Loucy (cell line): ENCODE measurements at regions not wholly inside any gene's neighbourhood (a gene's known extent, or its start where the extent isn't known, plus 50 kb on each side); places are given as distances from the start of the nearest gene placed in this dataset.

Experiments
- H2AFZ ChIP-seq: fragments of 200-600 bp; sonication (generic); 2 replicates; pipeline ENCODE4 v1.6.0; 2016; ENCODE audit warnings: antibody characterized with exemption, mild to moderate bottlenecking, low read length, moderate library complexity
- H3F3A ChIP-seq: fragments of 200-600 bp; 2 replicates; pipeline ENCODE4 v1.6.0; 2016; ENCODE audit warnings: antibody characterized with exemption, low read depth, mild to moderate bottlenecking
- H3K27me3 ChIP-seq: fragments of 200-600 bp; sonication (generic); 2 replicates; pipeline ENCODE4 v1.6.1; 2014; ENCODE audit warnings: low read length, mild to moderate bottlenecking; ENCODE audit not compliant: insufficient read depth, poor library complexity, severe bottlenecking
- H3K36me3 ChIP-seq: fragments of 200-600 bp; sonication (generic); 2 replicates; pipeline ENCODE4 v1.6.1; 2016; ENCODE audit warnings: low read length; ENCODE audit not compliant: insufficient read depth
- H3K4me1 ChIP-seq: fragments of 200-600 bp; sonication (generic); 2 replicates; pipeline ENCODE4 v1.5.1; 2014; ENCODE audit warnings: low read length, mild to moderate bottlenecking; ENCODE audit not compliant: insufficient read depth, poor library complexity, severe bottlenecking
- H3K4me2 ChIP-seq: fragments of 200-600 bp; sonication (generic); 2 replicates; pipeline ENCODE4 v1.6.0; 2014; ENCODE audit warnings: antibody characterized with exemption, low read length, low read depth, mild to moderate bottlenecking; ENCODE audit not compliant: poor library complexity, severe bottlenecking
- H3K4me3 ChIP-seq: fragments of 200-600 bp; sonication (generic); 2 replicates; pipeline ENCODE4 v1.5.1; 2014; ENCODE audit warnings: low read length, mild to moderate bottlenecking, mixed read lengths; ENCODE audit not compliant: poor library complexity, severe bottlenecking
- H3K79me2 ChIP-seq: fragments of 200-600 bp; sonication (generic); 2 replicates; pipeline ENCODE4 v1.6.1; 2014; ENCODE audit warnings: low read length; ENCODE audit not compliant: insufficient read depth
- H3K9ac ChIP-seq: fragments of 200-600 bp; sonication (generic); 2 replicates; pipeline ENCODE4 v1.6.0; 2014; ENCODE audit warnings: mild to moderate bottlenecking, low read depth, low read length, moderate library complexity; ENCODE audit not compliant: poor library complexity, severe bottlenecking
- H3K9me2 ChIP-seq: fragments of 200-600 bp; sonication (generic); replicated peaks from 2 replicates; pipeline ENCODE4 v1.6.1; 2016; ENCODE audit warnings: low read depth, low read length, mixed read lengths
- H3K9me3 ChIP-seq: fragments of 200-600 bp; sonication (generic); 2 replicates; pipeline ENCODE4 v1.6.1; 2014; ENCODE audit warnings: mild to moderate bottlenecking, antibody characterized with exemption, low read length, low read depth; ENCODE audit not compliant: insufficient read depth
- H4K20me1 ChIP-seq: fragments of 200-600 bp; sonication (generic); 2 replicates; pipeline ENCODE4 v1.6.0; 2014; ENCODE audit warnings: antibody characterized with exemption, low read length, mild to moderate bottlenecking; ENCODE audit not compliant: insufficient read depth, poor library complexity, severe bottlenecking
- CTCF ChIP-seq: fragments of 200-600 bp; sonication (generic); conservative IDR thresholded peaks from 2 replicates; pipeline ENCODE4 v1.5.1; 2014; ENCODE audit warnings: mild to moderate bottlenecking, antibody characterized with exemption, low read length
- EZH2phosphoT487 ChIP-seq: fragments of 200-600 bp; IDR thresholded peaks from 2 replicates; pipeline ENCODE4 v1.6.1; 2018; ENCODE audit warnings: antibody characterized with exemption, mild to moderate bottlenecking, moderate library complexity, borderline replicate concordance

GRCh38 chr6:104251651-104252050 lies 608.1 kb downstream of the HACE1 start:
- H3K4me2 ChIP-seq, result no peak overlapping the region

GRCh38 chr6:104240865-104241264 lies 618.9 kb downstream of the HACE1 start:
- H3K4me1 ChIP-seq, result no peaks in the 10 kb centered on the region
- no peak overlapping the region for H2AFZ ChIP-seq
- no peaks in the 10 kb centered on the region for H3K27me3 ChIP-seq
- H3F3A ChIP-seq, result no peaks in the 10 kb centered on the region
- TF ChIP-seq CTCF, result no peak
- no peak for TF ChIP-seq EZH2phosphoT487
- no peaks in the 10 kb centered on the region for H3K36me3 ChIP-seq
- no peak overlapping the region for H3K9ac ChIP-seq
- H3K4me3 ChIP-seq, result no peak overlapping the region
- no peaks in the 10 kb centered on the region for H4K20me1 ChIP-seq
- no peaks in the 10 kb centered on the region for H3K79me2 ChIP-seq
- H3K4me2 ChIP-seq, result no peak overlapping the region
- H3K9me2 ChIP-seq, result no peaks in the 10 kb centered on the region
- no peaks in the 10 kb centered on the region for H3K9me3 ChIP-seq

More at GRCh38 chr6:104251651-104252050, 608.1 kb downstream of the HACE1 start:
- no peaks in the 10 kb centered on the region for H3K9me3 ChIP-seq
- no peak overlapping the region for H2AFZ ChIP-seq
- no peaks in the 10 kb centered on the region for H3K9me2 ChIP-seq
- no peak overlapping the region for H3K4me3 ChIP-seq
- H4K20me1 ChIP-seq, result no peaks in the 10 kb centered on the region
- H3K4me1 ChIP-seq, result no peaks in the 10 kb centered on the region
- no peak overlapping the region for H3K9ac ChIP-seq
- H3F3A ChIP-seq, result no peaks in the 10 kb centered on the region
- TF ChIP-seq CTCF (no peak), EZH2phosphoT487 (no peak)
- H3K79me2 ChIP-seq, result no peaks in the 10 kb centered on the region
- H3K36me3 ChIP-seq, result no peaks in the 10 kb centered on the region
- no peaks in the 10 kb centered on the region for H3K27me3 ChIP-seq

- no peak for TF ChIP-seq EZH2phosphoT487
- TF ChIP-seq CTCF, result no peak
- no peaks in the 10 kb centered on the region for H3K9me3 ChIP-seq
- H3K36me3 ChIP-seq, result no peaks in the 10 kb centered on the region
- H3K4me3 ChIP-seq, result no peak overlapping the region
- no peaks in the 10 kb centered on the region for H3K79me2 ChIP-seq
- H4K20me1 ChIP-seq, result no peaks in the 10 kb centered on the region
- no peak overlapping the region for H3K4me2 ChIP-seq
- H3K27me3 ChIP-seq, result no peaks in the 10 kb centered on the region
- no peaks in the 10 kb centered on the region for H3K9me2 ChIP-seq
- H2AFZ ChIP-seq, result no peak overlapping the region
- H3K4me1 ChIP-seq, result no peaks in the 10 kb centered on the region
- H3F3A ChIP-seq, result no peaks in the 10 kb centered on the region
- no peak overlapping the region for H3K9ac ChIP-seq
Observed at GRCh38 chr6:104239971-104240370, 619.7 kb downstream of the HACE1 start.
